HEK293 (cell line): ENCODE measurements at regions not wholly inside any gene's neighbourhood (a gene's known extent, or its start where the extent isn't known, plus 50 kb on each side); places are given as distances from the start of the nearest gene placed in this dataset.

Experiments
- CTCF ChIP-seq: fragments of 450-650 bp; formaldehyde crosslinking; IDR thresholded peaks from 2 replicates; pipeline ENCODE4 v1.5.1; 2016; ENCODE audit warnings: missing biosample characterization, missing genetic modification characterization
- ELK4 ChIP-seq: IDR thresholded peaks from 2 replicates; pipeline ENCODE4 v1.6.1; 2011; ENCODE audit warnings: mild to moderate bottlenecking, low read depth, low read length, borderline replicate concordance
- GLIS1 ChIP-seq: fragments of 450-650 bp; formaldehyde crosslinking; IDR thresholded peaks from 2 replicates; pipeline ENCODE4 v1.5.1; 2016; ENCODE audit warnings: missing biosample characterization, missing genetic modification characterization
- PATZ1 ChIP-seq: fragments of 450-650 bp; formaldehyde crosslinking; IDR thresholded peaks from 2 replicates; pipeline ENCODE4 v1.5.1; 2016; ENCODE audit warnings: missing biosample characterization, missing genetic modification characterization
- ZNF174 ChIP-seq: fragments of 450-650 bp; formaldehyde crosslinking; IDR thresholded peaks from 2 replicates; pipeline ENCODE4 v1.5.0; 2017; ENCODE audit warnings: missing biosample characterization, mild to moderate bottlenecking, missing genetic modification characterization
- ZNF274 ChIP-seq, 2 experiments: fragments of 200-500 bp in 1 of 2; fragments of 450-650 bp in 1 of 2; sonication (Bioruptor generic) in 1 of 2; formaldehyde crosslinking in 1 of 2; IDR thresholded peaks; 2 replicates each; pipeline versions ENCODE4 v1.5.1 to v1.6.1; 2014 to 2016; ENCODE audit warnings: borderline replicate concordance in 1 of 2, inconsistent platforms in 1 of 2, low read length in 1 of 2, missing biosample characterization in 1 of 2, missing genetic modification characterization in 1 of 2
- ZNF585B ChIP-seq: fragments of 450-650 bp; formaldehyde crosslinking; IDR thresholded peaks from 2 replicates; pipeline ENCODE4 v1.5.1; 2016; ENCODE audit warnings: missing biosample characterization, missing genetic modification characterization
- ZNF658 ChIP-seq: fragments of 450-650 bp; formaldehyde crosslinking; IDR thresholded peaks from 2 replicates; pipeline ENCODE4; 2016; ENCODE audit warnings: missing biosample characterization, missing genetic modification characterization

GRCh38 chr14:34180869-34181268, 230.0 kb upstream of the EGLN3 start:
- TF ChIP-seq ZNF174 (no peak), CTCF (tag by site-specific recombination) (no peak), PATZ1 (tag by site-specific recombination) (no peak), GLIS1 (no peak), ZNF658 (no peak), ZNF274 (IDR thresholded peaks at IDR 0.05; ENCODE audit: low read length) (no peak), ZNF274 (tag by site-specific recombination; IDR thresholded peaks at IDR 0.05; ENCODE audit: borderline replicate concordance) (no peak), ZNF585B (tag by site-specific recombination) (no peak), ELK4 (no peak)
